HG02610 (cell line): ENCODE measurements at regions not wholly inside any gene's neighbourhood (a gene's known extent, or its start where the extent isn't known, plus 50 kb on each side); places are given as distances from the start of the nearest gene placed in this dataset.
A peak's percentile ranks its signal among the peaks of the same experiment; 100 is the strongest.
"Not testable (repeated sequence)": the region's sequence is repeated elsewhere in the genome, so short reads cannot be mapped to it uniquely, and the experiment has no call there.

Source experiments
- ATAC-seq: cut with Tn5 transposase; IDR thresholded peaks from one replicate; pipeline ENCODE4 v1.9.1; 2021; ENCODE audit warnings: mild to moderate bottlenecking, moderate library complexity; ENCODE audit not compliant: unreplicated experiment

GRCh38 chr2:88802026-88802425, 110.6 kb downstream of the RPIA start:
- not testable (repeated sequence) for ATAC-seq

- no peak for ATAC-seq
These were observed 115.9 kb downstream of the RPIA start for GRCh38 chr2:88807237-88807962.

- ATAC-seq, result no peak
These were observed 116.6 kb downstream of the RPIA start for GRCh38 chr2:88808083-88808482.

GRCh38 chr2:88808652-88809051, 117.2 kb downstream of the RPIA start:
- ATAC-seq, result no peak

GRCh38 chr2:88809216-88809615, 117.7 kb downstream of the RPIA start:
- ATAC-seq, result no peak

GRCh38 chr2:88810017-88810416, 118.5 kb downstream of the RPIA start:
- no peak for ATAC-seq

- no peak for ATAC-seq
These were observed 119.0 kb downstream of the RPIA start for GRCh38 chr2:88810488-88810887.

- no peak for ATAC-seq
These were observed 119.8 kb downstream of the RPIA start for GRCh38 chr2:88811233-88811632.

- ATAC-seq, result no peak
These were observed 120.2 kb downstream of the RPIA start for GRCh38 chr2:88811681-88812080.

GRCh38 chr2:88813612-88814011, 122.1 kb downstream of the RPIA start:
- no peak for ATAC-seq

- no peak for ATAC-seq
These were observed 123.8 kb downstream of the RPIA start for GRCh38 chr2:88815282-88815681.

- ATAC-seq, result no peak
These were observed 124.2 kb downstream of the RPIA start for GRCh38 chr2:88815697-88816096.

GRCh38 chr2:88818381-88818780, 126.9 kb downstream of the RPIA start:
- ATAC-seq, result no peak

GRCh38 chr2:88824951-88825350, 133.5 kb downstream of the RPIA start:
- ATAC-seq, result no peak

GRCh38 chr2:88826399-88826798, 134.9 kb downstream of the RPIA start:
- no peak for ATAC-seq

- no peak for ATAC-seq
These were observed 136.3 kb downstream of the RPIA start for GRCh38 chr2:88827821-88828220.

- ATAC-seq, result no peak
These were observed 137.1 kb downstream of the RPIA start for GRCh38 chr2:88828397-88829137.

- ATAC-seq, result no peak
These were observed 138.4 kb downstream of the RPIA start for GRCh38 chr2:88829607-88830463.

GRCh38 chr2:88831071-88831791, 139.8 kb downstream of the RPIA start:
- ATAC-seq, result no peak

GRCh38 chr2:88831792-88832248, 140.3 kb downstream of the RPIA start:
- ATAC-seq, result peak; percentile 79
